Mesothelial cell of epicardium (in vitro differentiated cells): ENCODE measurements at regions not wholly inside any gene's neighbourhood (a gene's known extent, or its start where the extent isn't known, plus 50 kb on each side); places are given as distances from the start of the nearest gene placed in this dataset.

Experiments used
- DNase-seq, 2 experiments: peaks; one replicate each; pipeline ENCODE4 v3.0.0; 2021; ENCODE audit warnings: low spot score in 2 of 2; ENCODE audit not compliant: unreplicated experiment in 2 of 2
- H3K27ac Mint-ChIP-seq: 2 replicates; pipeline ENCODE4 v1.8.0; 2021; ENCODE audit warnings: mixed read lengths
- H3K27me3 Mint-ChIP-seq: 2 replicates; pipeline ENCODE4 v1.8.0; 2021; ENCODE audit warnings: low read depth, mixed read lengths
- H3K36me3 Mint-ChIP-seq: 2 replicates; pipeline ENCODE4 v1.8.0; 2021; ENCODE audit warnings: mixed read lengths
- H3K4me1 Mint-ChIP-seq: 2 replicates; pipeline ENCODE4 v1.8.0; 2021; ENCODE audit warnings: mixed read lengths
- H3K4me3 Mint-ChIP-seq: 2 replicates; pipeline ENCODE4 v1.8.0; 2021; ENCODE audit warnings: mild to moderate bottlenecking, moderate library complexity, mixed read lengths
- H3K9me3 Mint-ChIP-seq: 2 replicates; pipeline ENCODE4 v1.8.0; 2021; ENCODE audit warnings: mixed read lengths
- TF ChIP-seq, protein P1 (sequence below): fragments of 200-600 bp; sonication (generic); IDR thresholded peaks from one replicate; pipeline ENCODE4 v1.5.0; 2021; ENCODE audit warnings: antibody characterized with exemption; ENCODE audit not compliant: unreplicated experiment

DNA sequence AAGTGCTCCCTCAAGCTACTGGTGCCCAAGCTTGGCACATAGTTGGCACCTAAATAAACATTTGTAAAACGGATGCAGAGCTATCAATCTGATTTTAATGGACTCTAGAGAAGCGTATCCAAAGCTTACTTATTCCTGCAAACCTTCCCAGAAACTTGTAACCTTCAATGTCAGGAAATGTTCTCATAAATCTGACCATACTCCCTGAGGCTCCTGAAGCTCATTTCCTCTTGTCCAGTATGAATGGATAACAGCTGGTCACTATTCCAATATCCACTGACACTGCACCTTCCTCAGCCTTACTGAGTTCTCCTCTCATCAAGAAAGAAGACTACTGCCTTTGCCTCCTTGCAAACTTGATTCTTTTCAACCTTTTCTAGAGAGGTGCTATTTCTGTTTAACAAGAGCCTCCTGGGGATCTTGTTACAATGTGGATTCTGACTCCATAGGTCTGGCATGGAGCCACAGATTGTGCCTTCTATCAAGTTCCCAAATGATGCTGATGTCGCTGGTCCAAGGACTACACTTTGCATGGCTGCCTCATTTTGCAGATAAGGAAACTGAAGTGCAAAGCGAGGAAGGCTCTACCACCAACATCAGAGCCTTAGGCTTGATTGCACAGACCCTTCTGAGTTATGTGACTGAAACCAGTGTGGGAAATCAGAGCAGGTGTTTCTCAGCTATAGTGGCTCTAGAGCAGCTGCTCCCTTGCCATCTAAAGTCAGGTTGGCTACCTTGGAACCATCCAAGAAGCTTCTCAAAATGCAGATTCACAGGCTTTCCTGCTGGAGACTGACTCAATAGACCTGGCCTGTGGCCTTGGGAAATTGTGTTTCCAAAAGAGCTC, 377.8 kb downstream of the SOX9 start:
- Mint-ChIP-seq H3K4me3 (no peak overlapping the region), H3K27ac (no peak overlapping the region), H3K9me3 (peaks cover 8% of the 10 kb centered on the region), H3K36me3 (no peaks in the 10 kb centered on the region), H3K27me3 (no peaks in the 10 kb centered on the region), H3K4me1 (peaks cover 22% of the 10 kb centered on the region)
- TF ChIP-seq, protein P1, sequence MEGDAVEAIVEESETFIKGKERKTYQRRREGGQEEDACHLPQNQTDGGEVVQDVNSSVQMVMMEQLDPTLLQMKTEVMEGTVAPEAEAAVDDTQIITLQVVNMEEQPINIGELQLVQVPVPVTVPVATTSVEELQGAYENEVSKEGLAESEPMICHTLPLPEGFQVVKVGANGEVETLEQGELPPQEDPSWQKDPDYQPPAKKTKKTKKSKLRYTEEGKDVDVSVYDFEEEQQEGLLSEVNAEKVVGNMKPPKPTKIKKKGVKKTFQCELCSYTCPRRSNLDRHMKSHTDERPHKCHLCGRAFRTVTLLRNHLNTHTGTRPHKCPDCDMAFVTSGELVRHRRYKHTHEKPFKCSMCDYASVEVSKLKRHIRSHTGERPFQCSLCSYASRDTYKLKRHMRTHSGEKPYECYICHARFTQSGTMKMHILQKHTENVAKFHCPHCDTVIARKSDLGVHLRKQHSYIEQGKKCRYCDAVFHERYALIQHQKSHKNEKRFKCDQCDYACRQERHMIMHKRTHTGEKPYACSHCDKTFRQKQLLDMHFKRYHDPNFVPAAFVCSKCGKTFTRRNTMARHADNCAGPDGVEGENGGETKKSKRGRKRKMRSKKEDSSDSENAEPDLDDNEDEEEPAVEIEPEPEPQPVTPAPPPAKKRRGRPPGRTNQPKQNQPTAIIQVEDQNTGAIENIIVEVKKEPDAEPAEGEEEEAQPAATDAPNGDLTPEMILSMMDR: no peak
- no peak for DNase-seq

DNA sequence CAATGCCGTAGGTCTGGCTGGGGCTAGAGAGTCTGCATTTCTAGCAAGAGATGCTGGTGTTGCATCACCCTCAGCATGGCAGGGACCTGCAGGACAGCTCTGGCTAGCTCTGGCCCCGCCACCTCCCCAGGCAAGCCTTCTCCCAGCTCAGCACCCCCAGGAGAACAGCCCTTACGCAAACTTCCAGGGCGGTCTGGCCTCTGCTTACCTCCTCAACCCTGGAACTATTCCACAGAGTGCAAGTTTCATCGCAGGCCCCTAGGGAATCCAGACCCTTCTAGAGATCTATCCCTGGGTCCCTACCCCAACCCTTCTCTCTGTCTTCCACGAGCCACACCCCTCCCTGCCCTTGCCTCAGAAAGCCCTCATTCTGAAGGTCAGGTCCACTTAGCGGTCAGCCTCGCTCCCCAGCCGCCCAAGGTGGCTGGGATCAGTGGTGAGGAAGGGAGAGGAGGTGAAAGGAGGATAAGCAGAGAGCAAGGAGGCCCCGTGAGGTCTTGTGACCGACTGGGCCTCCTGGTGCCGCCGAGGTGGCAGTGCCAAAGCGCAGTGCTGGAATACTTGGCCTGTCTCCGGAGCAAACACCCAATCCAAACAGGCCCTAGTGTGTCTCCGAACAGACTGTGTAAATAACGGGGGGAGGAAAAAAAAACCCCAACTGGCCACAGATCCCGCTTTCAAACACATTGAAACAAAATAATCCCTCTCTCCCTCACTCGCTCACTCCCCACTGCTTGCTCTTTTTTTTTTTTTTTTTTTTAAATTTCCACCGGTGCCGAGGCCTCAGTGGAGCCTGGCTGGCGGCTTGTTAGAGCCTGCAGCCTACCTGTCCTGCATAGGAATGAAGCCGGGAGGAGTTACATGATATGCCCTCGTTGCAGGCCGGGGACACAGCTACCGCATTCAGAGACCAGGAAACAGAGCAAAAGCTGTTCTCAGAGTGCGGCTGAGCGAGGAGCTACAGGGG, 380.9 kb downstream of the SOX9 start:
- H3K9me3 Mint-ChIP-seq: peaks cover 15% of the 10 kb centered on the region

DNA sequence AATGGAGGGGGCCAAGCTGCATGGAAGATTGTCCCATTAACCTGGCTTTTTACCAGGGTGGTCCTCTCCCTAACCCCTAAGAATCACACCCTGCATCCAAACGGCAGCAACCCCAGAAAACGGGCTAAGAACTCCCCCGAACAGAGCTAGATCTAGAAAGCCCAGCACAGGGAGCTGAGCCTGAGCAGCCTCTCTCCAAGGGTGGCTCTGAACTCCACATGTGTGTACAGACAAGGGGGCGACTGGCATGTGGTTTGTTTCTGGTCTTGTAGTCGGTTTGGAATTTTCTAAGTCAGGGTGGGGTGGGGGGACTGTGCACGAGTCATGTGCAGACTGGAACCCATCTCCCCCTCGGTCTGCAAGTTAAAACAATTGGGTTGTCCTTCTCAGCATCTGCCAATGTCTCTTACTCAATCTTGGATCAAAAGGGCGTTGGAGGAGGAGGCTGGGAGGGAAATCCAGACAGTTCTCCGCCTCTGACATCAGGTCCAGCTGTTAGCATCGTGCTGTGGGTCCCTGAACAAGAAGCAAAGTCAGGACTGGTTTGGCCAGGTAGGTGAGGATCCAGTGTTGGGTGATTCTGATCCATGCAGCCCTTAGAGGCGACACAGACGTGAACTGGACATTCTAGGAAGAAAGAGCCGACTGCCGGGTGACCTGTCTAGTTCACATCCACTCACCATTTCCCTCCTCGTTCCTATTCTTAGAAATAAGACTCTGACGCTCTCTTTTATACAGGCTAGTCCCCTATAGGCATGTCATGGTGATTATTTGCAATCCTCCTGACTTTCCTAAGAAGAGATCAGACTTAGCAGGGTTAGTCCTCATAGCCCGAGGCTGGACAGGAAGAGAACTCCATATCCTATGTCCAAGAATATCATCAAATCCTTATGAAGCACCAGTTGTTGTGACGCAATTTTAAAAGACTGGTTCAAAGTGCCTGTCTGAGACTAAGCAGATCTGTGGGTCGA, 381.8 kb downstream of the SOX9 start:
- H3K4me3 Mint-ChIP-seq: no peak overlapping the region
- H3K27me3 Mint-ChIP-seq: no peaks in the 10 kb centered on the region

More for the DNA sequence above, 380.9 kb downstream of the SOX9 start:
- DNase-seq: no peak
- TF ChIP-seq, protein P1: no peak
- Mint-ChIP-seq H3K4me3 (no peak overlapping the region), H3K27me3 (no peaks in the 10 kb centered on the region), H3K36me3 (no peaks in the 10 kb centered on the region), H3K4me1 (peaks cover 24% of the 10 kb centered on the region), H3K27ac (peak overlapping the region; percentile 85)

DNA sequence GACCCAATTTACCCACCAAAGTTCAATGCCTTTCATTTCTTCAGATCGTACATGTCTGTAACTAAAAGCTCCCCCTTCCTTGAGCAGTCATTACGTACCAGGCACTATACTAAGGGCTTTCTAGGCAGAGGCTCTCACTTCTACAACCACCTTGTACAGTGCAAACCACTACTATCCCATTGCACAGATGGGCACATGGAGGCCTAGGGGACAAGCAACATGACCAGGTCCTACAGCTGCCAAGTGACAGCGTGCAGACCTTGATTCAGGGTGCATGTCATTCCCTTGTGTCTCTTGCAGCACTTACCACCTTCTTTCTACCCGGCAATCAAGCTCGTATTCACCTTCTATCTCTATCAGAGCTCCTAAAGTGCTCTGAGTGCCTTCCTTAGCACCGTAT, 382.7 kb downstream of the SOX9 start:
- Mint-ChIP-seq H3K4me1 (peaks cover 39% of the 10 kb centered on the region), H3K36me3 (no peaks in the 10 kb centered on the region)

More for the DNA sequence above, 381.8 kb downstream of the SOX9 start:
- TF ChIP-seq, protein P1: no peak
- peaks cover 11% of the 10 kb centered on the region for H3K9me3 Mint-ChIP-seq
- H3K36me3 Mint-ChIP-seq: no peaks in the 10 kb centered on the region
- H3K4me1 Mint-ChIP-seq: peaks cover 32% of the 10 kb centered on the region
- no peak for DNase-seq
- H3K27ac Mint-ChIP-seq: peak overlapping the region; percentile 85

More for the DNA sequence above, 382.7 kb downstream of the SOX9 start:
- H3K9me3 Mint-ChIP-seq: peaks cover 11% of the 10 kb centered on the region
- H3K27me3 Mint-ChIP-seq: no peaks in the 10 kb centered on the region
- TF ChIP-seq, protein P1: no peak
- no peak overlapping the region for H3K27ac Mint-ChIP-seq
- DNase-seq: no peak
- no peak overlapping the region for H3K4me3 Mint-ChIP-seq
